Small intestine (tissue), 7 donors: ENCODE measurements at regions not wholly inside any gene's neighbourhood (a gene's known extent, or its start where the extent isn't known, plus 50 kb on each side); places are given as distances from the start of the nearest gene placed in this dataset.

Experiments
- DNase-seq, 2 donors: peaks; one replicate each; pipeline versions ENCODE4 v3.0.0 to v3.0.0-alpha.2; 2013
- FAIRE-seq: peaks from 2 replicates; lab custom pipeline; 2012; peaks lifted over from hg19 to GRCh38; lab: Jason Lieb, UNC
- H3K27ac ChIP-seq, 3 donors: one replicate each; pipeline ENCODE4 v1.5.1; 2013; ENCODE audit warnings: low read length in 2 of 3, mild to moderate bottlenecking in 2 of 3, control low read depth in 1 of 3, inconsistent platforms in 1 of 3, low read depth in 1 of 3, moderate library complexity in 1 of 3
- H3K27me3 ChIP-seq, 3 donors: one replicate each; pipeline ENCODE4 v1.6.1; 2013; ENCODE audit warnings: low read length in 3 of 3, inconsistent platforms in 1 of 3; ENCODE audit not compliant: control insufficient read depth in 3 of 3, insufficient read depth in 3 of 3
- H3K36me3 ChIP-seq, 3 donors: one replicate each; pipeline ENCODE4 v1.6.1; 2013; ENCODE audit warnings: low read length in 3 of 3, inconsistent platforms in 1 of 3, low read depth in 1 of 3, mild to moderate bottlenecking in 1 of 3, moderate library complexity in 1 of 3; ENCODE audit not compliant: control insufficient read depth in 3 of 3, insufficient read depth in 2 of 3
- H3K4me1 ChIP-seq, 3 donors: one replicate each; pipeline ENCODE4 v1.6.1; 2013; ENCODE audit warnings: low read length in 2 of 3, inconsistent platforms in 1 of 3, low read depth in 1 of 3, mild to moderate bottlenecking in 1 of 3, moderate library complexity in 1 of 3; ENCODE audit not compliant: control insufficient read depth in 3 of 3, insufficient read depth in 2 of 3
- H3K4me3 ChIP-seq, 3 donors: one replicate each; pipeline ENCODE4 v1.5.1; 2013; ENCODE audit warnings: low read length in 3 of 3, control low read depth in 1 of 3, inconsistent platforms in 1 of 3, low read depth in 1 of 3, mild to moderate bottlenecking in 1 of 3, moderate library complexity in 1 of 3
- H3K9me3 ChIP-seq, 2 donors: one replicate each; pipeline ENCODE4 v1.6.1; 2013; ENCODE audit warnings: low read depth in 1 of 2, low read length in 1 of 2; ENCODE audit not compliant: control insufficient read depth in 2 of 2, insufficient read depth in 1 of 2
- WGBS, 3 donors: extraction: QIAGEN DNeasy Blood & Tissue Kit; methylation state at CpG; one replicate each; pipeline ENCODE4 v1.1.7; 2013; 5-methylcytosine and 5-hydroxymethylcytosine counted together
- donor health status: healthy with polysubstance abuse.
- donor health status: control.
- donor health status: control.
- donor health status: Bipolar disorder and iron deficiency.
- donor health status: healthy.

- Histone ChIP-seq H3K27ac (no peak overlapping the region), H3K27me3 (no peaks in the 10 kb centered on the region), H3K9me3 (no peaks in the 10 kb centered on the region), H3K4me1 (no peaks in the 10 kb centered on the region), H3K4me3 (no peak overlapping the region), H3K36me3 (no peaks in the 10 kb centered on the region)
- FAIRE-seq (no peak), DNase-seq (no peak)
- WGBS, 3 donors = 53 to 60% (median 59%) methylated on average over 2 of the region's 2 CpGs
Measured at GRCh38 chr12:87230441-87230840, 798.8 kb downstream of the C12orf50 start.

DNA sequence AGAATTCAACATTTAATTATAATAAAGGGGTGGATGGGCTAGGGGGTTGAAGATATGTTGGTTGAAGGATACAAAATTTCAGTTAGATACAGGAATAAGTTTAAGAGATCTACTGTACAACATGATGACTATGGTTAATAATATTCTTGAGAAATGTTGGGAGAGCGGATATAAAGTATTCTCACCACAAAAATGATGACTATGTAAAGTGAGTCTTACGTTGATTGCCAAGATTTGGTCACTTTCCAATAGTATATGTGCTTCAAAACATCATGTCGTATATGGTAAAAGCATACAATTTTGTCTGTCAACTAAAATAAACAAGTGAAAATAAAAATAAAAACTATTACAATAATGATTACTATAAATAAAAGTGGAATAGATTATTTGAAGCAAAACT lies 802.0 kb downstream of the C12orf50 start:
- 58 to 72% (median 63%) methylated on average over 3 of the region's 3 CpGs for WGBS, 3 donors
- no peak for DNase-seq
- FAIRE-seq = no peak

DNA sequence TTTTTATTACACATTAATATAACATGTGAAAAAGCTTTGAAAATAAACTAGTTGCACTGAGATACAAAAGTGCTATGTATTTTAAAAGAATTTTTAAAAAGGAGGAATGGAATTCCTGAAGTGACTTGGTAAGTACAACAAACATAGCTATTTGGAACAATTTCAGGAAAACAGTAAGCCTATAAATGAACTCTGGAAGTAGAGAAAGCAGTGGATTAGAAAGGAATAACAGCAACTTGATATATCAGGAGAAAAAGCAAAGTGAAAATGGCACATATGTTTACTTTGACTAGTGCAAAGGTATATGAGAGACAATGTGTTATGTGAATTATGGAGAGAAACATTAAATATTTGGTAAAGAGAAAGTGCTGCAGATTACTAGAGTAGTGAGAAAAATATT lies 811.7 kb downstream of the C12orf50 start:
- Histone ChIP-seq H3K9me3 (no peaks in the 10 kb centered on the region), H3K4me1 (no peaks in the 10 kb centered on the region), H3K36me3 (no peaks in the 10 kb centered on the region), H3K27me3 (no peaks in the 10 kb centered on the region), H3K27ac (no peak overlapping the region), H3K4me3 (no peak overlapping the region)
- DNase-seq = no peak
- no peak for FAIRE-seq

More for the DNA sequence above, 802.0 kb downstream of the C12orf50 start:
- H3K27me3 ChIP-seq = no peaks in the 10 kb centered on the region
- no peaks in the 10 kb centered on the region for H3K36me3 ChIP-seq
- H3K4me3 ChIP-seq = no peak overlapping the region
- H3K27ac ChIP-seq = no peak overlapping the region
- no peaks in the 10 kb centered on the region for H3K9me3 ChIP-seq
- no peaks in the 10 kb centered on the region for H3K4me1 ChIP-seq

- 61 to 79% (median 75%) methylated on average over 4 of the region's 4 CpGs for WGBS, 3 donors
- Histone ChIP-seq H3K4me3 (no peak overlapping the region), H3K27ac (no peak overlapping the region), H3K36me3 (no peaks in the 10 kb centered on the region), H3K9me3 (no peaks in the 10 kb centered on the region), H3K27me3 (no peaks in the 10 kb centered on the region), H3K4me1 (no peaks in the 10 kb centered on the region)
- FAIRE-seq (no peak), DNase-seq (no peak)
Measured at GRCh38 chr12:87216436-87216835, 812.8 kb downstream of the C12orf50 start.

DNA sequence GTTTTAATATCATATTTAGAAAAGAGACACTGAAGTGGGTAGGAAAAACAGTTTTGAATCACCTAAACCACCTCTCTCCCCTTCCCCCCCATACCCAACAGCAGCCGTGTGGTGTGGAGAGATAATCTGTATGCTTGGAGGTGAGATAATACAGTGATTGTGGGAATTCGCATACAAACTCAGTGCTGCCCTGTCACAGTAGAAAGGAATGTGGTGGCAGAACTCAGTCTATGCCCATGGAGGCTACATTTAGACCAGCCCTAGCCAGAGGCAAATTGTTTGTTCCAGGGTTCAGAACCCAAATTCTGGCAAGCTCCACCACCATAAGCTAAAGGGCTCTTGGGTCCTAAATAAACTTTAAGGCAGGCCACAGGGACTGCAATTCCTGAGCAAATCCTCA lies 827.0 kb downstream of the C12orf50 start:
- no peak for FAIRE-seq
- no peaks in the 10 kb centered on the region for H3K36me3 ChIP-seq

DNA sequence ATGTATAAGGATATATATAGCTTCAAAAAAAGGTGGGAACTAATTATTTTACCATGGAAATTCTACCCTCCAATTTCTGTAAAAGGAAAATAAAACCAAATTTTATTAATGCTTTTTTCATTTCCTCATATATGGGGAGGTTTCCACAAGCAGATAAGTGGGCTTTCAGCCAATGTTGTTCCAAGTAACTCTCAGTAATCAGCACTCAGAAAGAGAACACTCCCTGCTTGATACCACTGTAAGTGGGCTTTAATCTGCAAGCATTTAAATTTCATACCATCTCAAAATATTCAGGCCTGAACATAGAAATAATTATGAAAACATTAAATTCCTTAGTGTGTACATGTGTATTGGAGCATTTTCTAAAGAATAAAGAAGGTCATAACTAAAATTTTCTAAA lies 827.6 kb downstream of the C12orf50 start:
- H3K27ac ChIP-seq = no peak overlapping the region
- no peaks in the 10 kb centered on the region for H3K4me1 ChIP-seq
- no peaks in the 10 kb centered on the region for H3K36me3 ChIP-seq
- no peaks in the 10 kb centered on the region for H3K27me3 ChIP-seq
- H3K4me3 ChIP-seq = no peak overlapping the region
- DNase-seq (no peak), FAIRE-seq (no peak)
- H3K9me3 ChIP-seq = no peaks in the 10 kb centered on the region

More for the DNA sequence above, 827.0 kb downstream of the C12orf50 start:
- 63 to 76% (median 72%) methylated on average over 2 of the region's 2 CpGs for WGBS, 3 donors
- Histone ChIP-seq H3K4me1 (no peaks in the 10 kb centered on the region), H3K9me3 (no peaks in the 10 kb centered on the region), H3K27ac (no peak overlapping the region), H3K27me3 (no peaks in the 10 kb centered on the region), H3K4me3 (no peak overlapping the region)
- no peak for DNase-seq

- no peak overlapping the region for H3K27ac ChIP-seq
- H3K36me3 ChIP-seq = no peaks in the 10 kb centered on the region
- no peaks in the 10 kb centered on the region for H3K27me3 ChIP-seq
- no peak for FAIRE-seq
- no peaks in the 10 kb centered on the region for H3K9me3 ChIP-seq
- no peak overlapping the region for H3K4me3 ChIP-seq
- no peak for DNase-seq
- H3K4me1 ChIP-seq = no peaks in the 10 kb centered on the region
- WGBS, 3 donors = 71 to 84% (median 78%) methylated on average over 1 of the region's 1 CpG
Measured at GRCh38 chr12:87200289-87200979, 828.8 kb downstream of the C12orf50 start.

DNA sequence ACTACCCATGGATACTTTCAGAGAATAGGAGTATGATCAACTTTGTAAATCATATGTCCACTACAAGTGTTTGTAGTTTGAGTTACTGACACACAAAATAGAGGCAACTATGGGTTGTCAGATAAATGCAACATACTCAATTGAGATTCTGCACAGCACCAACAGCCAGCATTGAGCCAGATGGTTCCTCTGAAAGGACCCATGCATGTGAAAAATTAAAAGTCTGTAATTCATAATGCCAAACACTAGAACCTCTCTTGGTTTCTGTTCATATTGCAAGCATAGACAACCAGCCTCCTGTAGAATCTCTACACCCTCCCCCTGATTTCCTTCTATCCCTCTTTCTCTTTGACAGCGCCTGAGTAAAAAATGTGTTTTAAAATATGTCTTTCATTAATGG lies 831.0 kb downstream of the C12orf50 start:
- Histone ChIP-seq H3K4me3 (no peak overlapping the region), H3K9me3 (no peaks in the 10 kb centered on the region), H3K27me3 (no peaks in the 10 kb centered on the region), H3K36me3 (no peaks in the 10 kb centered on the region), H3K27ac (no peak overlapping the region), H3K4me1 (no peaks in the 10 kb centered on the region)
- DNase-seq = no peak
- FAIRE-seq = no peak
- 89 to 96% (median 95%) methylated on average over 1 of the region's 1 CpG for WGBS, 3 donors

GRCh38 chr12:87196321-87196720 lies 832.9 kb downstream of the C12orf50 start:
- DNase-seq = no peak
- Histone ChIP-seq H3K4me1 (no peaks in the 10 kb centered on the region), H3K36me3 (no peaks in the 10 kb centered on the region), H3K4me3 (no peak overlapping the region), H3K27ac (no peak overlapping the region), H3K27me3 (no peaks in the 10 kb centered on the region), H3K9me3 (no peaks in the 10 kb centered on the region)
- FAIRE-seq = no peak
- WGBS, 3 donors = 57 to 98% (median 88%) methylated on average over 2 of the region's 2 CpGs
